K562 (cell line): ENCODE measurements at regions not wholly inside any gene's neighbourhood (a gene's known extent, or its start where the extent isn't known, plus 50 kb on each side); places are given as distances from the start of the nearest gene placed in this dataset.

Experiments
- E2F6 ChIP-seq, 2 experiments: IDR thresholded peaks; 2 replicates each; pipeline ENCODE4 v1.6.1; 2011; ENCODE audit warnings: borderline replicate concordance in 1 of 2, control low read depth in 1 of 2, low read depth in 1 of 2, low read length in 1 of 2, mild to moderate bottlenecking in 1 of 2, mixed read lengths in 1 of 2, moderate library complexity in 1 of 2; ENCODE audit not compliant: insufficient read depth in 1 of 2, insufficient read length in 1 of 2, poor library complexity in 1 of 2, severe bottlenecking in 1 of 2; ENCODE audit errors: extremely low read depth in 1 of 2
- FOXJ3 ChIP-seq: sonication (generic); formaldehyde crosslinking; IDR thresholded peaks from 2 replicates; pipeline ENCODE4 v1.4.0; 2020; ENCODE audit warnings: mild to moderate bottlenecking, missing genetic modification reagents
- GTF2E2 ChIP-seq: fragments of 200-800 bp; sonication (Bioruptor generic); IDR thresholded peaks from 2 replicates; pipeline ENCODE4 v1.6.1; 2016; ENCODE audit warnings: missing genetic modification characterization, missing compliant biosample characterization
- HNRNPH1 ChIP-seq: fragments of 200-400 bp; formaldehyde crosslinking; optimal IDR thresholded peaks from 2 replicates; pipeline ENCODE3; 2017; ENCODE audit warnings: low read depth, mild to moderate bottlenecking, low read length, moderate library complexity
- HNRNPK ChIP-seq: fragments of 200-400 bp; formaldehyde crosslinking; IDR thresholded peaks from one replicate; pipeline ENCODE4 v1.6.1; 2018; ENCODE audit warnings: mild to moderate bottlenecking, low read depth, low read length; ENCODE audit not compliant: poor library complexity, severe bottlenecking
- OTX1 ChIP-seq: fragments of 450-650 bp; formaldehyde crosslinking; IDR thresholded peaks from 2 replicates; pipeline ENCODE4 v1.4.0; 2022; ENCODE audit warnings: mild to moderate bottlenecking
- ZNF263 ChIP-seq: sonication (generic); formaldehyde crosslinking; IDR thresholded peaks from 2 replicates; pipeline ENCODE4 v1.8.0; 2022; ENCODE audit warnings: mild to moderate bottlenecking, missing genetic modification reagents, borderline replicate concordance
- ZNF318 ChIP-seq, 2 experiments: fragments of 450-650 bp; IDR thresholded peaks; 2 replicates each; pipeline ENCODE4 v1.6.1; 2016; ENCODE audit warnings: mild to moderate bottlenecking in 2 of 2, borderline replicate concordance in 1 of 2, low read depth in 1 of 2, moderate library complexity in 1 of 2
- ZNF699 ChIP-seq: fragments of 250-450 bp; sonication (Bioruptor Pico); IDR thresholded peaks from 2 replicates; pipeline ENCODE4 v1.8.0; 2021; ENCODE audit warnings: mild to moderate bottlenecking, moderate library complexity; ENCODE audit not compliant: insufficient replicate concordance

- TF ChIP-seq ZNF699 (CRISPR knock-in tag) (no peak), FOXJ3 (CRISPR knock-in tag) (no peak), ZNF263 (CRISPR knock-in tag) (no peak), ZNF318 (IDR thresholded peaks at IDR 0.05; ENCODE audit: borderline replicate concordance in 1 of 2, low read depth in 1 of 2) (no peak), HNRNPK (no peak), GTF2E2 (tag) (no peak), OTX1 (CRISPR knock-in tag) (no peak), E2F6 (IDR thresholded peaks at IDR 0.05; ENCODE audit: borderline replicate concordance in 1 of 2, extremely low read depth in 1 of 2, insufficient read depth in 1 of 2, insufficient read length in 1 of 2, low read depth in 1 of 2, low read length in 1 of 2, poor library complexity in 1 of 2, severe bottlenecking in 1 of 2) (no peak), HNRNPH1 (no peak)
Measured at GRCh38 chr13:83618966-83619365, 263.3 kb downstream of the SLITRK1 start (continued).
